DMS53 treated with DMSO at 0.1 percent for 48 hours (cell line): ENCODE measurements at regions not wholly inside any gene's neighbourhood (a gene's known extent, or its start where the extent isn't known, plus 50 kb on each side); places are given as distances from the start of the nearest gene placed in this dataset.
"Not testable (repeated sequence)": the region's sequence is repeated elsewhere in the genome, so short reads cannot be mapped to it uniquely, and the experiment has no call there.

Experiments used
- DNase-seq: peaks from one replicate; lab custom pipeline; 2025; ENCODE audit not compliant: unreplicated experiment; lab: John Stamatoyannopoulos, UW

DNA sequence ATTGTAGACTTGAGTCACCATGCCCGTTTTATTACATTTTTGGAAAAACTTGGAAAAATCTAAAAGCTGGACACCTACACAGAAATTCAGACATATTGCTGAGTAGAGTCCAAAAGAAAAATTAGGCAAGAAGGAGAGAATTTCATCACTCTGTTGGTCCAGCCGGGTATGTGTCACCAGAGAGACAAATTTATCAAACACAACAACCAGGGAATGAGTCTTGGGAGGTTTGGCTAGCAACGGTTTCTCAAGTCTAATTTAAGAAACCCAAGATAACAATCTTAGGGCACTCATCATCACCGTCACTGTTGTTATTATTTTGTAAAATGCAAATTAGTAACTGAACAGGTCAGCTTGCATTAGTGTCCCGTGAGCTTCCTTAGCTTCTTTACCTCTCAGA lies 197.5 kb upstream of the C2CD4B start:
- DNase-seq: no peak

DNA sequence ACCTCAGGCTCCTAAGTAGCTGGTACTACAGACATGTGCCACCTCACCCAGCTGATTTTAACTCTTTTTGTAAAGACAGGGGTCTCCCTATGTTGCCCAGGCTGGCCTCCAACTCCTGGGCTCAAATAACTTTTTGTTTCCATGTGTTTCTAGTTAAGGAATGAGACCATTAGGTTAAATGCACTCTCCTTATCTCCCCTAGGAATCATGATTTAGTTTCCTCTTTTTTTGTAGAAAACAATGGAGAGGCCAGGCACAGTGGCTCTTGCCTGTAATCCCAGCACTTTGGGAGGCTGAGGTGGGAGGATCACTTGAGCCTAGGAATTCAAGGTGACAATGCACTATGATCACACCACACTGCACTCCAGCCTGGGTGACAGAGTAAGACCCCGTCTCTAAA lies 198.8 kb upstream of the C2CD4B start:
- no peak for DNase-seq

DNA sequence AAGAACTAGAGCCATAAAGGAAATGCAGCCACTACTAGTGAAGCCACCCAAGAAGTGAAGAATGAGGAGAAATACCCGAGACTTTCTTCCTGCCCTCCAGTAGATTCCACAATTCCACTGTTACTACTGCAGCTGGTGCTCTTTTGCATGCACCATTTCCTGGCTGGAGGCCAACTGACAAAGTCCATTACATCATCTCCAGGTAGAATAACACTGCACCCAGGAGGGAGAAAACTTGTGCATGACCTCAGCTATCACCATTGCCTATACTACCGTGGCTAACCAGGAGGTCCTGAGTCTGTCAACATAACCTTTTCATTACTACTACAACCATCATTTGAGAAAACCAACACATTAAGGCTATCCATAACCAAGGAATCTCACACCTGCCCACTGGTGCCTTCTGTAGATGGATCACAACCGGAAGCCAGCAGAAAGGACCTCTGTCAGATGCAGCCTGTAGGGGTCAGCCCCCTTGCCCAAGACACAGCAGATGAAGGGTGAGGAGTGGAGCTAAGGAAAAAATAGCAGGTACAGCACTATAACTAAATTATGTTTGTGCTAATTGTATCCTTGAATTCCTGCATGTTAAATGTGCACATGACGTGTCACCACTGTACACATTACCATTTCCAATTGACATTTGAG lies 200.8 kb upstream of the C2CD4B start:
- peak; percentile 57 for DNase-seq

DNA sequence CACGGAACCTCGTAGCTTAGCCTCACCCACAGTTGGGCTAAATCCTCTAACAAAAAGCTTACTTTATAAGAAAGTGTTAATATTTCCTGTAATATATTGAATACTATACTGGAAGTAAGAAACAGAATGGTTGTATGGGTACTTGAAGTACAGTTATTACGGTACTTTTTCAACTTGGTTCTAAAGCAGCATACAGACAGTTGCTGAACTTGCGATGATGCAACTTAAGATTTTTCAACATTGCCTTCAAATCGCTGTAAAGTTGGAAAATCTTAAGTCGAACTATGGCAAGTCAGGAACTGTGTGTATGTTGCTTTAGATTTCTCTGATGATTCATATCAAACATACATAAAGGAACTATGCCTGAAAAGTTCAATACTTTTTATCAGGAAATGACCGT lies 204.4 kb upstream of the C2CD4B start:
- DNase-seq: no peak

DNA sequence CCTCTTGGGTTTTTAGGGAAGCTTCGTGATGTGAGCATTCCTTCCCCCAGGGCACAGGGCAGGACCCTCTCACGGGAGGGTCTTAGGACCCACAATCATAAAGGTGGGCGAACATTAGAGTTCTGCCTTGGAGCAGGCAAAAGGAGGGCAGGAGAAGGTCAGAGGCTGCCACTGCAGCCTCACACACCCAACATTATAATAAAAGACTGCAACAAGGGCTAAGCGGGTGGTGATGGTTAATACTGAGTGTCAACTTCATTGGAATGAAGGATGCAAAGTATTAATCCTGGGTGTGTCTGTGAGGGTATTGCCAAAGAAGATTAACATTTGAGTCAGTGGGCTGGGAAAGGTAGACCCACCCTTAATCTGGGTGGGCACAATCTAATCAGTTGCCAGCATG lies 206.6 kb upstream of the C2CD4B start:
- not testable (repeated sequence) for DNase-seq

DNA sequence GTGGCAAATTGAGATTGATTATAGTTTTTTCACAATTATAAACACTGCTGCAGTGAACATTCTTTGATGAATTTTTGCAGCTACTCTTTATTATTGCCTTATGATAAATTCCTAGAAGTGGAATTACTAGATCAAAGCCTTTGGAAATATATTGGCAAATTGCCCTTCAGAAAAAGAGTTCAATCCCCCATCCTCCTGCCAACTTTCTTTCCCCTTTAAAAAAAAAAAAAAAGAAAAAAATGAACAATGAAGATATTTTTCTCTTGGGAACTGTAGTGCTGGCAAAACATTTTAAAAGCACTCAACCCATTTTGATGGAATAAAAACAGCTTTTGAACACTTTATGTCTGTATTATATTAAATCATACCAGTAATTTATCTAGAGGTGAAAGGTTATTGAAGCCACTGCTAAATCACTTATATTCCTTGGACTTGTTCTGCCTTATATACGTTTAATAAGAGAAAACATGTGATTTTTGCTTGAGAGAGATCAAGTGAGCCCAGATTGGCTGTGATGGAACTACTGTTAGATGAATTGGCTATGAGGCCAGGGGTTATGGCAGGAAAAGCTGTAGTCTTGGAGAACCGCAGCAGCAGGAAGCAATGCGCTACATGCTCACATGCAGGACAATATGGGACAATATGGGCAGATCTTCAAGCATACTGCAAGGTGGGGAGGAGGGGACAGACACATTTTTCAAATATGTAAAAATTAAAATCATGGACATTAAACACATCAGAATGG lies 212.8 kb upstream of the C2CD4B start:
- no peak for DNase-seq

DNA sequence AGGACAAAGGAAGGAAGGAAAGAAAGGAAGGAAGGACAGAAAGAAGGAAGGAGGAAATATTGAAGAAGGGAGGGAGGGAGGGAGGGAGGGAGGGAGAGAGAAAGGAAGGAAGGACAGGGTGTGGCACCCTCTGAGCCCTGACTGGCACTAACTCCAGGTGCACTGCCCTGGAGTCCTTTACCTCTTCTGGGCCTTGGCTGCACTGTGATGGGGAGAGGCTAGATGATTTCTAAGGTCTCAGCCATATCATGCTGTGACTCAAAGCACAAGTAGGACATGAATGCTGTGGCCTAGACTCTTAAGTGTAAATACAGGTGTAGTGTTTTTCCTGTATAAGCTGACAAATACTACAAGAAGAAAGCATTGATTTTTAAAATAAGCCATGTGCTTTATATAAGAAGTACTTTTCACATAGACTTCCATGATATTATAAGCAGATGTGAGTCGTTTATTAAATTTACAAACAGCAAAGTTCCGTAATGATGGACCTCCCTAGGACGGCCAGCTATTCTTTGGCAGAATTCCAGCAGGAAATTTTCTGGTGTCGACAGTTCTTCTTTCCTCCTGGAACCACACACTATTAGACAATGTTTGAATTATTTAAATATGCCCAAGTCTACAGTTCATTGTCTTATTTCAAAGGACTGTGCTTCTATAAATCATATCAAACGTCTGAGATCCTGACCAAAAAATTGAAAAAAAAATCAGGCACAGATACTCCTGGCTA lies 213.8 kb upstream of the C2CD4B start:
- no peak for DNase-seq

DNA sequence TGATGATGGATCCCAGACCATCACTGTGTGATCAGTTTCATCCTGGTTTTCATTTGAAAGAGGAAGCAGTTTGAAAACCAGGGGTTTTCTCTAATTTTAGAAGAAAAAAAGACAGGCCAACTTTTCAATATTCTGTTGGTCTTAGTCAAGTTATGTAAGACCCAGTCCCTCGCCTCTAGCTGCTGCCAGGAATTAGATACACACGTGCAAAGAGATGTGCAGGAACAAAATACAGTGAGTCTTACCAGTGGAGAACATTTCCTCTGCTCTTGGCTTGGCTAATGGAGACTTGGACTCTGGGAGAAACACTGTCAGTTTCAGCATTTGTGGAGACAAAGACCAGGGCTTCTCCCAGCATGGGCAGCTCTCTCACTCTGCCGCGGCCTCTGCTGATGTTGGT lies 214.9 kb upstream of the C2CD4B start:
- no peak for DNase-seq

DNA sequence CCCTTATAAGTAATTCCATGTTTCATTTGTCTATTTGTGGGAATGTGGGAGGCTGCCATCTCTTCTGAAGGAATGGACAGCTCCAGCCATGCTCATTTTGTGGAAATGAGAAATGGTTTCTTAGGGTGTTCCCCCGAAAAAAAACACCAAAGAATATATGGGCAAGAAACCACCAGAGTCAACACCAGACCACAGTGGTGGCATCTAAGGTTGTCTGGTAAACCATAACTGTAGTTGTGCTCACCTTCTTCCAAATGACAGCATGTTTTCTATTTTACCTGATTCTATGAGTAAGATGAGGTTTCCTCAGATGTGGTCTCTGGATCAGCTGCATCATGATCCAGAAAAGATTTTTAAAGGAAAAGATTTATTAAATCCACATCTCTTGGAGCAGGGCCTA lies 217.0 kb upstream of the C2CD4B start:
- no peak for DNase-seq

DNA sequence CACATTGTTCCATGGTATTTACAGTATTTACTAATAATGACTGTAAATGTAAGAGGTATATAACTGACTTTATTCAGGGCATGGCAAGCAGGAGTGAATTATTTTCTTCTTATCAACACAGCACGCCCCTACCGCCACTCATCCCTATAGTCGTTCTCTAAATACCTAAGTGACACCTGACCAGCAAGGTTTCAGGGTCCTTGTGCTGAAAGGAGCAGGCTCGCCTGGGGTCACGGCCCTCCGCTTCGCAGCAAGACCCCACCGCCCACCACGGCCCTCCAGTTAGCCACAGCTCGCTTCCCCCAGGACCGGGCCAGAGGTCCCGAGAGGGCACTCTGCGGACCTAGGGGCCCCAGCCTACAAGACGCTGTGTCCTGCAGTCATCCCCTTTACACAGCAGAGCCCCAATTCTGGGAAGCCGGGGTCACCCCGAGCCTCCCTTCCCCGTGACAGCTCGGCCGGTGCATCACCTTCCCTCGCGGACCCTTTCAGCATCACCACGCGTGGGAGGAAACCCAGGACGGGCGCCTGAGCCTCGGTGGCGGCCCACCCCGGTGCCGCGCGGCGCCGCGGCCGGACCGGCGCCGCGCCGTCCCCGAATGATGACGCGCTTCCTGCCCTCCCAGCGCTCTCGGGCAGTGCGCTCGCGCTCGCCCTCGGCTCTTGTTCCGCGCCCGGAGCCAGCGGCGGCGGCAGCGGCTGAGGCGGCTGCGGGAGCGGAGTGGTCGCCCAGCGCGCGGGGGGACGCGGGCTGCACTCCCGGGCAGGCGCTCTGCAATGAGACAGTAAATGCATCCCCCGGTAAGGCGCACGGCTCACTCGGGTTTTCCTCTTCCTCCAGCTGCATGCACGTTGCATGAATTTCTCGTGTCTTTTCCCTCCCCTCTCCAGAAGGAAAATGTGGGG lies 225.1 kb upstream of the C2CD4B start, which contains the start of gene TLN2:
TSS of gene TLN2 (plus strand) at position 666 of the 906 bp plus-strand sequence.
- peak; percentile 52 for DNase-seq

DNA sequence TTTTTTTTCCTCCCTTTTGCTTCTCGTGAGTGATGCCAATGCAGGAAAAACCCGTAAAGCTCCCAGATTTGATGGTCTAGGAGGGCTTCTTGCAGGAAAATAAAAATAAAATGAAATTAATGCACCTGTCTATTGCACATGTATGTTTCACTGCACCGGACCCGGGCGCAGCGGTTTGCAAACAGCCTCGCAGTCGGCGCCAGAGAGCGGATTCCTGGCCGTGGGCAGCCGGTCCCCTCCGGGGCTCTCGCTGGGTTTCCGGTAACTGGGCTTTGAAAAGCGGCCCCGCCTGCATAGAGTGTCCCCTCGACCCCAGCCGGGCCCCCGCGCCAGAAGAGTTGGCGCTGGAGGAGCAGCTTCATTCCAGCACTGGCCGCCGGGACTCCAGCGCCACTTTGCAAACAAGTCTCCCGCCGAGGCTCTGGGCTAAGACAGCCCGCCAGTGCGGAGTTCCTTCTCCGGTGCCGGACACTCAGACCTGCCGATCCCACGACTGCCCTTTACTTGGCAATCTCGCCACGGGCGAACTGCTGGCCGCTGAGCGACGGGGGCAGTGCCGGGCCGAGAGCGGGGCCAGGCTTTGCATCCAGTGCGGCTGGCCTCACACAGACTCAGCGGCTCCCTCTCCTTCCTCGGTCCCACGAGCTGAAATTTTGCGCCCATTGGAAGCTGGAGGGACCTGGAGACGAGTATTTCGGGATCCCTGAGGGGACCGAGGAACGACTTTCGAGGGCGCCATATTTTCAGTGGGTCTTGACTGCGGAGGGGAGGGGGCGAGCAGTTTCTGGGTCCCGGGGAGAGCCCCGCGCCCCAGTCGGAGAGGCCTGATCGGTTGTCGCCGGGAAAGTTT lies 225.9 kb upstream of the C2CD4B start:
- DNase-seq: peak; percentile 37

DNA sequence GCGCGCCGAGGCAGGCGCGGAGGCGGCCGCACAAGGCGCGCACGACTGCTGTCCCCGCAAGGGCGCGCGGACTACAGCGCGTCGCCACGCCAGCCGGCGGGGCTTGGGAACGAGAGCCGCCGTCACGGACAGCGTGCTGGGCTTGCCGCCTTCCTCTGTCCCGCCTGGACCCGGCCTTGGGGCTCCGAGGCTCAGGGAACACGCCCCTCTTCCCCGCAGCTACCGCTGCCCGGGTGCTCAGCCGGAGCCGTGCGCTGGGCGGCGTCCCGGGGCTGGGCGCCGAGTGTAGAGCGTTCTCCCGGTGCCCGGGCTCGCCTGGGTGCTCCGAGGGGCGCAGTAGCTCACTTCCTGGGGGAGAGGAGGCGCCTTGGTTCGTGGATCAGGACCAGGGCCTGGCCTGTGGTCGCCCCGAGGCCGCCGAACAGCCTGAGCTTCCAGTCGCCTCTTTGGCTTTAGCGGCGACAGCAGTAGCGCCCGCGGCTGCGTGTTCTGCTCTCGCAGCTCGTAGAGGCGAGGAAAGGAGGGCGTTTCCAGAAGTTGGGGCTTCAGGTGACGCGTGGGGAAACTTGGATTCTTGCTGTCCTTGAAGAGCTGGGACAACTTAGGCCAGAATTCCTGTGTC lies 226.7 kb upstream of the C2CD4B start:
- no peak for DNase-seq

DNA sequence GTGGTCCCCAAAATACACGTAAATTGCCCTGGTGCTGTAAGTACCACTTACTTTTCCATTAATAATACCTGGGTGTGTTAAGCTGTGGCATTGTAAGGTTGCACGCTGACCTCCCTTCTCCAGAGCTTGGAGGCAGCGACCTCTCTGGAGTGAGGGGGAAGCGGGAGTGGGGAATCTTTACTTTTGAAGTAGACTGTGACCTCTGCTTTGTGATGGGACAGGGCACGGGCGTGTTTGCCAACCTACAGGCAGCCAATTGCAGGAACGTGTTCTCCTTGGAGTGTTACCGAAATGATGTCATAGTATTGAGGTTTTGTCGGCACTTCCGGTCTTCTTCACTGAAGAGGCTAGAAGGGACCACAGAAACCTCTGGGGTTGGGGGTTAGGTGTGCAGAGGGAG lies 227.3 kb upstream of the C2CD4B start:
- no peak for DNase-seq

DNA sequence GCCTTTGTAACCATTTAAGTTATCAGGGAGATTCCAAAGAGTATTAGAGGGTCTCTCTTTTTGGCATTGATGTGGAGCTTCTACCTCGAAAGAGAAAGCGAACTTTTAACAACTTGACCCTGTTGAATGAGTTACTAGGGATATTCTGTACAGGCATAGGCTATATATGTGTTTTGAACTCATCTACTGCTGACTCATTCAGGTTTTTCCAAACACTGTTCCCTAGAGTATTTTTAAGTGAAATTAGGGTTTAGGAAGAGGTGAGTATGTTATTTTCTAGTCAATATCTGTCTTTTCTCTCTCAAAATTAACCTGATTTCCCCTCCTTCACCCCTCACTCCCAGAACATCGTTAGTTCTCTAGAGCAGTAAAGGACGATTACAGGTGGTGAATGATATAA lies 228.1 kb upstream of the C2CD4B start:
- DNase-seq: no peak

DNA sequence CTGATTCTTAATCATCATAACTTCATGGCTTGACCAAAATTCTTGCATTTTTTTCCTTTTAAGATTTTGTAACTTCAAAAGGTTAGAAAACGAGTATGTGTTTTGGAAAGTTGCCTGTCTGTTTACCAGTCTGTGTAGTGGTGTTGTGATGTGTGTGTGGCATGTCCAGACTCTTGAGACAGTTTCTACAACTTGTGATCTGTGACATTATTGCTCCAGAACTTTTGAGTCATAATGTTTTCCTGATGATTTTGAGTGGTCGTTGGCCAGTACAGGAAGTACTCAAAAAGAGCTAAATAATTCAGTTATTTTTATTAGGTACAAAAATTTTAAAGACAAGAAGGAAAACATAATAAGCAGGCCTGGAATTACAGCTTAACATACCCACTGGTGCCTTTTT lies 229.0 kb upstream of the C2CD4B start:
- DNase-seq: no peak

DNA sequence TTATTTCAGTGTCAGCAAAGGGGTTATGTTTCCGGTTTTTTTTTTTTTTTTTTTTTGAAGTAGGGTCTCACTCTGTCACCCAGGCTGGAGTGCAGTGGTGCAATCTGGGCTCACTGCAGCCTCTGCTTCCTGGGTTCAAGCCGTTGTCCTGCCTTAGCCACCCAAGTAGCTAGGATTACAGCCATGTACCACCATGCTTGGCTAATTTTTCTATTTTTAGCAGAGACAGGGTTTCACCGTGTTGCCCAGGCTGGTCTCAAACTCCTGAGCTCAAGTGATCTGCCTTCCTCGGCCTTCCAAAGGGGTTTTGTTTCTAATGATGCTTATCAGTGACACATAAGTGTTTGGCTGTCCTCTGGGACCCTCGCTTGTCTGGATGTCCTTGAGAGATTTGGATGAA lies 235.7 kb upstream of the C2CD4B start:
- no peak for DNase-seq

DNA sequence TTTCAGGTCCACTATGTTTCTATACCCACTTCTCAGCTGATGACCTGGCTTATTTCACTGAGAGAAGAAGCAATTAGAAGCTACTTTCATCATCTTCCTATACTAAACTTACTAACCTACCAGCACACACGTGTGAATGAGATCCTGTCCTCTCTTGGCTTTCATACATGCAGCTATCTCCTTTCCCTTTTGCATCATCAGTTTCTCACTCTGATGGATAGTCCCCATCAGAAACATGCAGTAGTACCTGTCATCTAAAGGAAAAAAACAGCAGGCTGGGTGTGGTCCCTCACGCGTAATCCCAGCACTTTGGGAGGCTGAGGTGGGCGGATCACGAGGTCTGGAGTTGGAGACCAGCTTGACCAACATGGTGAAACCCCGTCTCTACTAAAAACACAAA lies 237.6 kb upstream of the C2CD4B start:
- DNase-seq: no peak

DNA sequence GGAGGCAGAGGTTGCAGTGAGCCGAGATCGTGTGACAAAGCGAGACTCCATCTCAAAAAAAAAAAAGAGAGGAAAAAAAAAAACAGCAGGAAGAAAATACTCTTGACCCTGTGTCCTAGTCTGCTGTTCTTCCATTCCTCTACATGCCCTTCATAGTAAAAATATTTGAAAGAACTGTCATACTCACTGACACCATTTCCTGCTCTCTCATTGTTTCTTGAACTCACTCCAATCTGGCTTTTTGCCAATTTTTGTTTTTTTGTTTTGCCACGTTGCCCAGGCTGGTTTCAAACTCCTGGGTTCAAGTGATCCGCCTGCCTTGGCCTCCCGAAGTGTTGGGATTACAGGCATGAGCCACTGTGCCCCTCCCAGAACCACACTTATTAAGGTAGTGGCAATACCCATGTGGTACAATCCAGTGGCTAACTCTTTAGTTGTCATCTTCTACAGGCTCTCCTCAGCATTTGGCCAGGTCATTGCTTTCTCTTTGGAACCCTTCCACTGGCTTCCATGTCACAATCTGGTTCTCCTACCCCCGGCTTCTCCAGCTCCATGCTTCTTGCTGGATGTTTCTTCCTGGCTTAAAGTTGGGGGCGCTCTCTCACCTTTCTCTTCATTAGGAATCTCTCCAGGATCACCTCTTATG lies 238.2 kb upstream of the C2CD4B start:
- no peak for DNase-seq
